Neural cell (in vitro differentiated cells): ENCODE measurements at regions not wholly inside any gene's neighbourhood (a gene's known extent, or its start where the extent isn't known, plus 50 kb on each side); places are given as distances from the start of the nearest gene placed in this dataset.

Experiments
- H2AFZ ChIP-seq: fragments of 200-600, 300-800 bp; sonication (generic), shearing (Covaris generic); 2 replicates; pipeline ENCODE4 v1.6.0; 2014; ENCODE audit warnings: low read depth, mild to moderate bottlenecking, antibody characterized with exemption, low read length, moderate library complexity
- H3F3A ChIP-seq: fragments of 200-600 bp; shearing (Covaris generic); 2 replicates; pipeline ENCODE4 v1.6.1; 2016; ENCODE audit warnings: mild to moderate bottlenecking, moderate library complexity, mixed read lengths, antibody characterized with exemption, low read length; ENCODE audit not compliant: insufficient read depth, poor library complexity, severe bottlenecking
- H3K27ac ChIP-seq: fragments of 200-600, 300-800 bp; sonication (generic), shearing (Covaris generic); 2 replicates; pipeline ENCODE4 v1.5.1; 2014; ENCODE audit warnings: mild to moderate bottlenecking, low read length, moderate library complexity
- H3K27me3 ChIP-seq: fragments of 300-800, 200-600 bp; sonication (generic), shearing (Covaris generic); 2 replicates; pipeline ENCODE4 v1.6.0; 2014; ENCODE audit warnings: mild to moderate bottlenecking, low read depth, low read length, moderate library complexity; ENCODE audit not compliant: insufficient read depth
- H3K36me3 ChIP-seq: fragments of 300-800, 200-600 bp; sonication (generic), shearing (Covaris generic); 2 replicates; pipeline ENCODE4 v1.5.1; 2014; ENCODE audit warnings: mild to moderate bottlenecking, antibody characterized with exemption, low read length, moderate library complexity; ENCODE audit not compliant: insufficient read depth
- H3K4me2 ChIP-seq: fragments of 300-800, 200-600 bp; sonication (generic), shearing (Covaris generic); 2 replicates; pipeline ENCODE4 v1.6.0; 2014; ENCODE audit warnings: mild to moderate bottlenecking, low read length
- H3K4me3 ChIP-seq: fragments of 300-800, 200-600 bp; sonication (generic), shearing (Covaris generic); 2 replicates; pipeline ENCODE4 v1.5.1; 2014; ENCODE audit warnings: mild to moderate bottlenecking, low read length, moderate library complexity
- H3K79me2 ChIP-seq: fragments of 200-600 bp; shearing (Covaris generic); replicated peaks from 2 replicates; pipeline ENCODE4 v1.6.0; 2014; ENCODE audit warnings: mild to moderate bottlenecking, low read length, moderate library complexity; ENCODE audit not compliant: insufficient read depth
- H3K9ac ChIP-seq: fragments of 300-800, 200-600 bp; sonication (generic), shearing (Covaris generic); 2 replicates; pipeline ENCODE4 v1.6.1; 2016; ENCODE audit warnings: mild to moderate bottlenecking, low read length, mixed read lengths
- H3K9me2 ChIP-seq: fragments of 200-600 bp; shearing (Covaris generic); 2 replicates; pipeline ENCODE4 v1.6.1; 2016; ENCODE audit warnings: mild to moderate bottlenecking, low read length, mixed read lengths; ENCODE audit not compliant: insufficient read depth
- H3K9me3 ChIP-seq: fragments of 200-600, 300-800 bp; sonication (generic), shearing (Covaris generic); 2 replicates; pipeline ENCODE4 v1.6.1; 2016; ENCODE audit warnings: mild to moderate bottlenecking, mixed run types, low read length, moderate library complexity, mixed read lengths
- H4K20me1 ChIP-seq: fragments of 200-600 bp; shearing (Covaris generic); 2 replicates; pipeline ENCODE4 v1.6.1; 2016; ENCODE audit warnings: mild to moderate bottlenecking, mixed run types; ENCODE audit not compliant: insufficient read depth
- CTCF ChIP-seq: fragments of 450-650 bp; IDR thresholded peaks from 2 replicates; pipeline ENCODE4 v1.5.1; 2014; ENCODE audit warnings: antibody characterized with exemption, mild to moderate bottlenecking, moderate library complexity; ENCODE audit not compliant: poor library complexity, severe bottlenecking
- EP300 ChIP-seq: fragments of 450-650 bp; conservative IDR thresholded peaks from 2 replicates; pipeline ENCODE4 v1.6.1; 2014; ENCODE audit warnings: antibody characterized with exemption, mild to moderate bottlenecking, moderate library complexity; ENCODE audit not compliant: poor library complexity, severe bottlenecking
- EZH2 ChIP-seq: fragments of 200-600, 300-800 bp; shearing (Covaris generic), sonication (generic); IDR thresholded peaks from 2 replicates; pipeline ENCODE4 v1.6.1; 2014; ENCODE audit warnings: antibody characterized with exemption, low read length, borderline replicate concordance, mild to moderate bottlenecking; ENCODE audit not compliant: insufficient read depth, poor library complexity, severe bottlenecking
- MXI1 ChIP-seq: fragments of 450-650 bp; conservative IDR thresholded peaks from 2 replicates; pipeline ENCODE4 v1.6.1; 2014; ENCODE audit warnings: antibody characterized with exemption, mild to moderate bottlenecking; ENCODE audit not compliant: poor library complexity, severe bottlenecking
- POLR2AphosphoS5 ChIP-seq: IDR thresholded peaks from 2 replicates; pipeline ENCODE4 v1.6.1; 2012
- RAD21 ChIP-seq: fragments of 450-650 bp; conservative IDR thresholded peaks from 2 replicates; pipeline ENCODE4 v1.6.1; 2014; ENCODE audit warnings: antibody characterized with exemption, mild to moderate bottlenecking, moderate library complexity
- REST ChIP-seq: IDR thresholded peaks from 2 replicates; pipeline ENCODE4 v1.6.1; 2012; ENCODE audit warnings: borderline replicate concordance
- SMC3 ChIP-seq: fragments of 450-650 bp; conservative IDR thresholded peaks from 2 replicates; pipeline ENCODE4 v1.6.1; 2014; ENCODE audit warnings: antibody characterized with exemption, mild to moderate bottlenecking, moderate library complexity; ENCODE audit not compliant: poor library complexity
- TAF1 ChIP-seq: IDR thresholded peaks from 2 replicates; pipeline ENCODE4 v1.6.1; 2012; ENCODE audit warnings: low read depth

GRCh38 chr9:100774326-100774725, 196.4 kb downstream of the CAVIN4 start:
- no peak overlapping the region for H3K9ac ChIP-seq
- TF ChIP-seq MXI1 (no peak), POLR2AphosphoS5 (no peak), REST (no peak), RAD21 (no peak), EP300 (no peak), SMC3 (no peak), EZH2 (no peak)
- no peaks in the 10 kb centered on the region for H3K36me3 ChIP-seq
- no peaks in the 10 kb centered on the region for H3K27me3 ChIP-seq
- H3K9me2 ChIP-seq: no peaks in the 10 kb centered on the region
- no peak overlapping the region for H3K4me2 ChIP-seq
- H3K4me3 ChIP-seq: no peak overlapping the region
- H3K79me2 ChIP-seq: no peaks in the 10 kb centered on the region
- H2AFZ ChIP-seq: no peak overlapping the region
- no peaks in the 10 kb centered on the region for H4K20me1 ChIP-seq
- no peak overlapping the region for H3K27ac ChIP-seq
- no peaks in the 10 kb centered on the region for H3F3A ChIP-seq
- H3K9me3 ChIP-seq: no peaks in the 10 kb centered on the region

GRCh38 chr9:100774962-100775361, 197.1 kb downstream of the CAVIN4 start:
- H3K9ac ChIP-seq: no peak overlapping the region
- TF ChIP-seq CTCF: no peak
- TF ChIP-seq POLR2AphosphoS5: no peak
- TF ChIP-seq EP300: no peak
- TF ChIP-seq TAF1: no peak
- no peak for TF ChIP-seq REST
- TF ChIP-seq RAD21: no peak
- no peak for TF ChIP-seq SMC3
- TF ChIP-seq MXI1: no peak
- no peak for TF ChIP-seq EZH2
- no peaks in the 10 kb centered on the region for H3K79me2 ChIP-seq
- no peak overlapping the region for H3K4me3 ChIP-seq
- H2AFZ ChIP-seq: no peak overlapping the region
- no peaks in the 10 kb centered on the region for H3K27me3 ChIP-seq
- H3K36me3 ChIP-seq: no peaks in the 10 kb centered on the region
- no peaks in the 10 kb centered on the region for H3F3A ChIP-seq
- H3K9me3 ChIP-seq: no peaks in the 10 kb centered on the region
- no peak overlapping the region for H3K27ac ChIP-seq
- no peak overlapping the region for H3K4me2 ChIP-seq
- H3K9me2 ChIP-seq: no peaks in the 10 kb centered on the region
- H4K20me1 ChIP-seq: no peaks in the 10 kb centered on the region
